ENCODE measurements at regions not wholly inside any gene's neighbourhood (a gene's known extent, or its start where the extent isn't known, plus 50 kb on each side); places are given as distances from the start of the nearest gene placed in this dataset.
A peak's percentile ranks its signal among the peaks of the same experiment; 100 is the strongest.

DNA sequence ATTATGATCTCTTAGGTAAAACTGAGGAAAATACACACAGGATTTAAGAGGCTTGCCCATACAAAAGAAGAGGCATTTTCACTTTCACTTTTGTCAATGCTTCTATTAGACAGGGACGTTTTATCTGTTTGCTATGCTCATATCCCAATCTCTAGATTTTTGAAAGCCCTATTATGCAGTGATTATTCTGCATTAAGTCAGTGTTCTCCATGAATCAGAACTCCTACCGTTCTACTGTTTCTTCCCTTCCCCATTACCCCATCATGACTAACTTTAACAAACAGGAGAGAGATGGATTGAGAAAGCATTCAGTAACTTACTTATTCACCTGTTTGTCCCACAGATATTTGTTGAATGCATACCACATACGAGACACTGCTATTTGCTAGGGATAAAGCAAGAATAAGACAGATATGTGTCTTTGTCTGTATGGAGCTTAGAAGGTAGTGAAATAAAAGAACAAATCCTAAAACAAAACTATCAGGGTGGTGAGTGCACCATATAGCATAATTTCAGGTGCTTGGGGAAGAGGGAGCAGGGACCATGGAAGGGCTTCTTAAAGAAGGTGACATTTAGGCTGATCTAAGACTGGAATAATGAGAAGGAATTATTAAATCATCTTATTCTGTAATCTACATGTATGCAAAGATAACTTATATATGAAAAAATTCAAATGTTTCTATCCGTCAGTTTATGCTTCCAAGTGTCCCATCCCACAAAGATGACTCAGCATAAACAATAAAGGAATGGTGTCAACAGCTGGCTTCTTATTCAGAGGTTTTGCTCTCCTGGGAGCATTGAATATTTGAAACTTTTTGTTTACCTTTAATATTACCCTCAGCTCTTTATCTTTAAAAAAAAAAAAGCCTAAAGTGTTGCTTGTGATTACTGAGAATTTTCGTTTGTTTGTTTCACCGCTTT is 328.1 kb downstream of the HINT1 start:
- Histone ChIP-seq H3K27ac (ENCODE audit: low read depth, low read length) (no peak overlapping the region), H3K4me1 (ENCODE audit: control insufficient read depth in 1 of 2, insufficient read depth in 2 of 2, low read length in 2 of 2) (no peaks in the 10 kb centered on the region), H3K27me3 (ENCODE audit: insufficient read depth, low read length) (no peaks in the 10 kb centered on the region), H3K36me3 (ENCODE audit: control insufficient read depth in 1 of 2, insufficient read depth in 2 of 2, low read length in 2 of 2) (no peaks in the 10 kb centered on the region), H2AFZ (ENCODE audit: low read depth, low read length, poor library complexity, severe bottlenecking) (peak overlapping the region; percentile 66), H3K4me3 (replicated peaks in 1 of 2; ENCODE audit: low read depth in 1 of 2, low read length in 2 of 2) (peak overlapping the region in 1 of 2 experiments; percentile 6; a peak in 1 of 4 replicates), H3K4me2 (ENCODE audit: low read length) (peak overlapping the region; percentile 43), H3K9me3 (ENCODE audit: control insufficient read depth in 1 of 2, insufficient read depth in 1 of 2, low read depth in 1 of 2, low read length in 2 of 2) (no peaks in the 10 kb centered on the region), H3K9me2 (ENCODE audit: insufficient read depth) (no peaks in the 10 kb centered on the region), H4K20me1 (ENCODE audit: insufficient read depth) (no peaks in the 10 kb centered on the region), H3K9ac (ENCODE audit: low read length) (no peak overlapping the region), H3K79me2 (ENCODE audit: insufficient read depth, low read length) (no peaks in the 10 kb centered on the region)
- no peak for DNase-seq (ENCODE audit: low read depth, low spot score)
- ATAC-seq, result no peak
- ChIA-PET RAD21 (ENCODE audit: low non-redundant PET in 1 of 2, low total read pairs in 2 of 2, uncharacterized antibody in 2 of 2, unreplicated experiment in 2 of 2) (no interaction called here), POLR2A (no interaction called here), CTCF (no interaction called here)
- BruUV-seq (replicated peaks), result no TSS peak
- intact Hi-C loops (cut with micrococcal nuclease), result no loop called here
- TF ChIP-seq EGR1 (IDR thresholded peaks at IDR 0.05; ENCODE audit: low read depth) (no peak), ELF1 (IDR thresholded peaks at IDR 0.05; ENCODE audit: borderline replicate concordance, low read depth) (no peak), ZNF274 (IDR thresholded peaks at IDR 0.05; ENCODE audit: low read depth, low read length) (no peak), ZBTB33 (IDR thresholded peaks at IDR 0.05; ENCODE audit: extremely low read depth, insufficient replicate concordance, low read length) (no peak), EZH2phosphoT487 (IDR thresholded peaks at IDR 0.05; ENCODE audit: borderline replicate concordance) (no peak), CEBPB (IDR thresholded peaks at IDR 0.05; ENCODE audit: low read depth) (no peak)

All from HCT116 (cell line).